GM12875 (cell line): ENCODE measurements at regions not wholly inside any gene's neighbourhood (a gene's known extent, or its start where the extent isn't known, plus 50 kb on each side); places are given as distances from the start of the nearest gene placed in this dataset.
"Not testable (repeated sequence)": the region's sequence is repeated elsewhere in the genome, so short reads cannot be mapped to it uniquely, and the experiment has no call there.

Experiments used
- H3K4me3 ChIP-seq: one replicate; pipeline ENCODE4 v1.5.1; 2011; ENCODE audit warnings: low read depth, low read length, control low read depth
- CTCF ChIP-seq: IDR thresholded peaks from 2 replicates; pipeline ENCODE4 v1.5.1; 2011; ENCODE audit warnings: low read depth, mild to moderate bottlenecking, control low read depth, inconsistent platforms, low read length, moderate library complexity, borderline replicate concordance; ENCODE audit not compliant: insufficient read depth

- TF ChIP-seq CTCF: no peak
- no peak overlapping the region for H3K4me3 ChIP-seq
Observed at GRCh38 chr2:8247905-8248622, 433.8 kb upstream of the ID2 start.

GRCh38 chr2:8248623-8248957 is 433.3 kb upstream of the ID2 start:
- no peak overlapping the region for H3K4me3 ChIP-seq
- TF ChIP-seq CTCF: no peak

- no peak for TF ChIP-seq CTCF
- H3K4me3 ChIP-seq: no peak overlapping the region
Observed at GRCh38 chr2:8249141-8249540, 432.7 kb upstream of the ID2 start.

- TF ChIP-seq CTCF: no peak
- H3K4me3 ChIP-seq: no peak overlapping the region
Observed at GRCh38 chr2:8249769-8250168, 432.1 kb upstream of the ID2 start.

- H3K4me3 ChIP-seq: not testable (repeated sequence)
Observed at GRCh38 chr2:8250290-8250689, 431.6 kb upstream of the ID2 start.

GRCh38 chr2:8251291-8251690 is 430.6 kb upstream of the ID2 start:
- no peak overlapping the region for H3K4me3 ChIP-seq
- no peak for TF ChIP-seq CTCF

- TF ChIP-seq CTCF: no peak
- H3K4me3 ChIP-seq: no peak overlapping the region
Observed at GRCh38 chr2:8251856-8252255, 430.0 kb upstream of the ID2 start.
